ENCODE measurements at regions not wholly inside any gene's neighbourhood (a gene's known extent, or its start where the extent isn't known, plus 50 kb on each side); places are given as distances from the start of the nearest gene placed in this dataset.
"Not testable (repeated sequence)": the region's sequence is repeated elsewhere in the genome, so short reads cannot be mapped to it uniquely, and the experiment has no call there.

- no peak overlapping the region for H3K27ac Mint-ChIP-seq
- no peaks in the 10 kb centered on the region for H3K4me1 Mint-ChIP-seq
- H3K4me3 Mint-ChIP-seq = no peak overlapping the region
- no peaks in the 10 kb centered on the region for H3K36me3 Mint-ChIP-seq (ENCODE audit: low read depth)
- peaks cover 5% of the 10 kb centered on the region for H3K9me3 Mint-ChIP-seq
- H3K27me3 Mint-ChIP-seq = no peaks in the 10 kb centered on the region
- intact Hi-C loops (cut with micrococcal nuclease) = no loop called here
- DNase-seq = no peak
Measured at GRCh38 chr11:91041626-91042025, 818.8 kb upstream of the CHORDC1 start.

- intact Hi-C loops (cut with micrococcal nuclease) = no loop called here
- H3K4me3 Mint-ChIP-seq = no peak overlapping the region
- no peaks in the 10 kb centered on the region for H3K9me3 Mint-ChIP-seq
- no peaks in the 10 kb centered on the region for H3K4me1 Mint-ChIP-seq
- H3K27ac Mint-ChIP-seq = no peak overlapping the region
- H3K36me3 Mint-ChIP-seq (ENCODE audit: low read depth) = no peaks in the 10 kb centered on the region
- DNase-seq = no peak
- no peaks in the 10 kb centered on the region for H3K27me3 Mint-ChIP-seq
Measured at GRCh38 chr11:91023731-91024130, 800.9 kb upstream of the CHORDC1 start.

- H3K36me3 Mint-ChIP-seq (ENCODE audit: low read depth) = no peaks in the 10 kb centered on the region
- peaks cover 4% of the 10 kb centered on the region for H3K9me3 Mint-ChIP-seq
- no peaks in the 10 kb centered on the region for H3K27me3 Mint-ChIP-seq
- no peaks in the 10 kb centered on the region for H3K4me1 Mint-ChIP-seq
- no peak overlapping the region for H3K4me3 Mint-ChIP-seq
- no peak for DNase-seq
- H3K27ac Mint-ChIP-seq = no peak overlapping the region
- intact Hi-C loops (cut with micrococcal nuclease) = no loop called here
Measured at GRCh38 chr11:91011503-91011902, 788.7 kb upstream of the CHORDC1 start.

- H3K27me3 Mint-ChIP-seq = no peaks in the 10 kb centered on the region
- H3K27ac Mint-ChIP-seq = no peak overlapping the region
- H3K4me3 Mint-ChIP-seq = no peak overlapping the region
- no peak for DNase-seq
- intact Hi-C loops (cut with micrococcal nuclease) = no loop called here
- H3K36me3 Mint-ChIP-seq (ENCODE audit: low read depth) = no peaks in the 10 kb centered on the region
- H3K4me1 Mint-ChIP-seq = no peaks in the 10 kb centered on the region
- H3K9me3 Mint-ChIP-seq = peaks cover 4% of the 10 kb centered on the region
Measured at GRCh38 chr11:91005458-91005857, 782.6 kb upstream of the CHORDC1 start.

GRCh38 chr11:90997241-90997640 lies 774.4 kb upstream of the CHORDC1 start:
- H3K9me3 Mint-ChIP-seq = peaks cover 5% of the 10 kb centered on the region
- no peak overlapping the region for H3K27ac Mint-ChIP-seq
- H3K4me1 Mint-ChIP-seq = no peaks in the 10 kb centered on the region
- no peaks in the 10 kb centered on the region for H3K36me3 Mint-ChIP-seq (ENCODE audit: low read depth)
- no peaks in the 10 kb centered on the region for H3K27me3 Mint-ChIP-seq
- no peak for DNase-seq
- H3K4me3 Mint-ChIP-seq = no peak overlapping the region
- intact Hi-C loops (cut with micrococcal nuclease) = no loop called here

DNA sequence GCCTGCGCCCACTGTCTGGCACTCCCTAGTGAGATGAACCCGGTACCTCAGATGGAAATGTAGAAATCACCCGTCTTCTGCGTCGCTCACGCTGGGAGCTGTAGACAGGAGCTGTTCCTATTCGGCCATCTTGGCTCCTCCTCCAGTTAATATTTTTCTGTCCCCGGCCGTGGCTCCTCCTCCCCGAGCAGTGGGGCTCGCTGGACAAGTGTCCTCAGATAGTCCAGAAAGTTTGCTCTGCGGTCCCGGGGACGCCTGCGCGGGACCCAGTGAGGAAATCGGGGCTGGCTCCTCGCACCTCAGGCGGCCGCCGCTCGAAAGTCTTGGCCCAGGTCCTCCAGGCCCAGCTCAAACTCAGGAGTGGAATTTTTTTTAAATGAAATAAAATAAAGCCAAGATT lies 749.3 kb upstream of the CHORDC1 start:
- H3K36me3 Mint-ChIP-seq (ENCODE audit: low read depth); intact Hi-C loops (cut with micrococcal nuclease); H3K9me3 Mint-ChIP-seq; DNase-seq; H3K27me3 Mint-ChIP-seq; H3K27ac Mint-ChIP-seq; H3K4me3 Mint-ChIP-seq; H3K4me1 Mint-ChIP-seq: not testable (repeated sequence)

DNA sequence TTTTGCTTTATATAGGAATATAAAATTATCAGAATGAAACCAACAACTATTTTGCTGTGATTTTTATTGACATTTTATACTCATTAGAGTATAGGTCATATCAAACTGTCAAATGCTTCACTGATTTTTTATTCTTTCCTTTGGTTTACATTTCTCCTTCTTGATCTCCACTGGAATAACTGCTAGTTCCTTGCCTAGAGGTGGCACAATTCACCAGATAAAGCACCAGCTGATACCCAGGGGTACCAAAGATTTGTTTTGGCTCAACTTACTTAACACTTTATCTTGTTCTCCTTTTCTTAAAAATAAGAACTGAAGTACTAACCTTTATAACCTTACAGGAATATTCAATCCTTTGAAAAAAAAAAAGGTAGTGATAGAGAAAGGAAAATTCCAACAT lies 725.1 kb upstream of the CHORDC1 start:
- no peak for DNase-seq
- no peak overlapping the region for H3K4me3 Mint-ChIP-seq
- H3K4me1 Mint-ChIP-seq = no peaks in the 10 kb centered on the region
- H3K27me3 Mint-ChIP-seq = no peaks in the 10 kb centered on the region
- intact Hi-C loops (cut with micrococcal nuclease) = no loop called here
- no peaks in the 10 kb centered on the region for H3K36me3 Mint-ChIP-seq (ENCODE audit: low read depth)
- H3K9me3 Mint-ChIP-seq = no peaks in the 10 kb centered on the region
- H3K27ac Mint-ChIP-seq = no peak overlapping the region

DNA sequence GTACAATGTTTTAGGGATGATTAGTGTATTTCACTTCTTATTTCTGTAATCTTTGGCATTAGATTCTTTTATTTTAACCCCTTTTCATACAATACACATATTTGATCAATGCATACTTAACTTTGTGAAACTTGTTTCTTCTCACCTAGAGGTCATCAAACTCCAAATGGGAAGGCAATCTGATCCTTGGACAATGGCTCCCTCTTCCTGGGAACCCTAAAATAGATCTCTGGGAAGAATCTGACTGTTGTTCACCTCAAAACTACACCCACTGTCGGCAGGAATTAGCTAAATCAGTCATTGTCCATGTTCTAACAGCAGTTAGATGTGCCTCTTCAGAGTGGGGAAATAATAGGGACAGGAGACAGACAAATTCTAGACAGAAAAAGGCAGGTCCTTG lies 707.4 kb upstream of the CHORDC1 start:
- no peaks in the 10 kb centered on the region for H3K36me3 Mint-ChIP-seq (ENCODE audit: low read depth)
- H3K27ac Mint-ChIP-seq = no peak overlapping the region
- no peaks in the 10 kb centered on the region for H3K27me3 Mint-ChIP-seq
- H3K9me3 Mint-ChIP-seq = no peaks in the 10 kb centered on the region
- intact Hi-C loops (cut with micrococcal nuclease) = no loop called here
- no peaks in the 10 kb centered on the region for H3K4me1 Mint-ChIP-seq
- H3K4me3 Mint-ChIP-seq = no peak overlapping the region
- no peak for DNase-seq

GRCh38 chr11:90919332-90919731 lies 696.5 kb upstream of the CHORDC1 start:
- intact Hi-C loops (cut with micrococcal nuclease) = no loop called here
- no peak overlapping the region for H3K27ac Mint-ChIP-seq
- no peaks in the 10 kb centered on the region for H3K36me3 Mint-ChIP-seq (ENCODE audit: low read depth)
- H3K4me1 Mint-ChIP-seq = no peaks in the 10 kb centered on the region
- H3K27me3 Mint-ChIP-seq = no peaks in the 10 kb centered on the region
- no peaks in the 10 kb centered on the region for H3K9me3 Mint-ChIP-seq
- DNase-seq = no peak
- H3K4me3 Mint-ChIP-seq = no peak overlapping the region

- no peaks in the 10 kb centered on the region for H3K27me3 Mint-ChIP-seq
- no peak overlapping the region for H3K27ac Mint-ChIP-seq
- H3K4me1 Mint-ChIP-seq = no peaks in the 10 kb centered on the region
- intact Hi-C loops (cut with micrococcal nuclease) = no loop called here
- H3K4me3 Mint-ChIP-seq = no peak overlapping the region
- no peaks in the 10 kb centered on the region for H3K9me3 Mint-ChIP-seq
- DNase-seq = no peak
- no peaks in the 10 kb centered on the region for H3K36me3 Mint-ChIP-seq (ENCODE audit: low read depth)
Measured at GRCh38 chr11:90916706-90917105, 693.9 kb upstream of the CHORDC1 start.

DNA sequence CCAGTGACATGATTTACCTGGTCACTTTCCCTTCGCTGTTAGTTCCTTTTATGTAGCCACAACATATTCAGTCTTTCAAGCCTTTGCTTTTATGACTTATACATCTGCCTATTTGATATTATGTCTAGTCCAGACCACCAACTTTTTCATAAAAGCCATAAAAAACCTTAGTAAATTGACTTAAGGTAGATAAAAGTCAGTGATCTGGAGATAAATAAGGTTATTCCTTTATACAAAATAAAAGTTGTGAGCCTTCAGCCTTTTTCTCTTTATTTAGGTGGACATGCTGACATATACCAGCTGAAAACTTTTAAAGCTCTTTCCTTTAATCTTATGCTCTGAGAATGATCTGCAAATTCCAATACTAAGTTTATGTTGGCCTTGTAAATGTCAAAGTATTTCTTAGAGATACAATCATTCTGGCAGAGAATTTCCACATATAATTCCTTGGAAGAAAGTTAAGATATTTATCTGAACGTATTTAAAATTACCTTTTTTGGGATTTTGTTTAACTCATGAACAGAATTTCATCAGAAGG lies 690.4 kb upstream of the CHORDC1 start:
- H3K36me3 Mint-ChIP-seq (ENCODE audit: low read depth) = no peaks in the 10 kb centered on the region
- H3K4me1 Mint-ChIP-seq = no peaks in the 10 kb centered on the region
- intact Hi-C loops (cut with micrococcal nuclease) = no loop called here
- no peaks in the 10 kb centered on the region for H3K27me3 Mint-ChIP-seq
- H3K9me3 Mint-ChIP-seq = no peaks in the 10 kb centered on the region
- H3K4me3 Mint-ChIP-seq = no peak overlapping the region
- no peak for DNase-seq
- H3K27ac Mint-ChIP-seq = no peak overlapping the region

DNA sequence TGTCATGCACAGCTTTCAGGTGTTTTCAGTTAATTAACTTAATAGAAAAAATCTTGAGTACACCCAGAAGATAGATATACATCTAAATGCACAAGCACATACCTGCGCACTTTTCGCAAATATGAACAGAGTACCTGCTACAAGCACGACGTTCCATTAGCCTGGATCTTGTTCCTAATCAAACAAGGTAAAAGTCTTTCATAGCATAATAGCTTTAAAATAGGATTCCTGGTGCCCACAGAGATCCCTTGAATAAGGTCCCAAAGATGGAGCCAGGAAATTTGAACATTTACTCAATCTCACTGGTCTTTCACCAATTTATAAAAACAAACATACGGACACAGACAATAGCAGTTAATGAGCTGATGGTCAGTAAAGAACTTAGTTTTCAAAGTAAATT lies 689.8 kb upstream of the CHORDC1 start:
- H3K27me3 Mint-ChIP-seq = no peaks in the 10 kb centered on the region
- intact Hi-C loops (cut with micrococcal nuclease) = no loop called here
- H3K9me3 Mint-ChIP-seq = no peaks in the 10 kb centered on the region
- H3K4me1 Mint-ChIP-seq = no peaks in the 10 kb centered on the region
- no peak overlapping the region for H3K27ac Mint-ChIP-seq
- no peaks in the 10 kb centered on the region for H3K36me3 Mint-ChIP-seq (ENCODE audit: low read depth)
- no peak overlapping the region for H3K4me3 Mint-ChIP-seq
- DNase-seq = no peak

GRCh38 chr11:90911192-90911591 lies 688.3 kb upstream of the CHORDC1 start:
- H3K36me3 Mint-ChIP-seq (ENCODE audit: low read depth) = no peaks in the 10 kb centered on the region
- no peak overlapping the region for H3K27ac Mint-ChIP-seq
- no peak overlapping the region for H3K4me3 Mint-ChIP-seq
- H3K27me3 Mint-ChIP-seq = no peaks in the 10 kb centered on the region
- no peaks in the 10 kb centered on the region for H3K4me1 Mint-ChIP-seq
- intact Hi-C loops (cut with micrococcal nuclease) = no loop called here
- no peak for DNase-seq
- H3K9me3 Mint-ChIP-seq = no peaks in the 10 kb centered on the region

- H3K4me1 Mint-ChIP-seq = no peaks in the 10 kb centered on the region
- H3K27me3 Mint-ChIP-seq = no peaks in the 10 kb centered on the region
- H3K9me3 Mint-ChIP-seq = no peaks in the 10 kb centered on the region
- H3K4me3 Mint-ChIP-seq = no peak overlapping the region
- no peak for DNase-seq
- no peaks in the 10 kb centered on the region for H3K36me3 Mint-ChIP-seq (ENCODE audit: low read depth)
- intact Hi-C loops (cut with micrococcal nuclease) = no loop called here
- H3K27ac Mint-ChIP-seq = no peak overlapping the region
Measured at GRCh38 chr11:90908074-90908473, 685.2 kb upstream of the CHORDC1 start.

GRCh38 chr11:90895850-90896249 lies 673.0 kb upstream of the CHORDC1 start:
- no peak overlapping the region for H3K4me3 Mint-ChIP-seq
- no peaks in the 10 kb centered on the region for H3K4me1 Mint-ChIP-seq
- H3K27me3 Mint-ChIP-seq = no peaks in the 10 kb centered on the region
- intact Hi-C loops (cut with micrococcal nuclease) = no loop called here
- H3K9me3 Mint-ChIP-seq = no peaks in the 10 kb centered on the region
- no peak for DNase-seq
- H3K36me3 Mint-ChIP-seq (ENCODE audit: low read depth) = no peaks in the 10 kb centered on the region
- no peak overlapping the region for H3K27ac Mint-ChIP-seq

Measured in activated CD4-positive, alpha-beta T cell treated with anti-CD3 and anti-CD28 coated beads, Interleukin-2, amount 10 ng/mL, durations not matched to agents 24 days and 14 days (primary cell).